Ovary (tissue), 3 donors: ENCODE measurements at regions not wholly inside any gene's neighbourhood (a gene's known extent, or its start where the extent isn't known, plus 50 kb on each side); places are given as distances from the start of the nearest gene placed in this dataset.

Experiments
- CTCF ChIP-seq, 3 donors: fragments of 450-650 bp in 2 of 3; fragments of 200-600 bp in 1 of 3; IDR thresholded peaks; one replicate each; pipeline versions ENCODE4 v1.5.1 to v1.8.0; 2016 to 2022; ENCODE audit warnings: antibody characterized with exemption in 3 of 3, mild to moderate bottlenecking in 1 of 3
- POLR2A ChIP-seq: fragments of 450-650 bp; IDR thresholded peaks from one replicate; pipeline ENCODE4 v1.6.1; 2017; ENCODE audit warnings: antibody characterized with exemption, mild to moderate bottlenecking, moderate library complexity
- donor health status: DM: no; HTN: no; CAD: no.

GRCh38 chr10:61000769-61001730, 57.1 kb upstream of the RHOBTB1 start:
- TF ChIP-seq CTCF (IDR thresholded peaks at IDR 0.05) = no peak
- no peak for TF ChIP-seq POLR2A
